ENCODE measurements at regions not wholly inside any gene's neighbourhood (a gene's known extent, or its start where the extent isn't known, plus 50 kb on each side); places are given as distances from the start of the nearest gene placed in this dataset.
"Not testable (repeated sequence)": the region's sequence is repeated elsewhere in the genome, so short reads cannot be mapped to it uniquely, and the experiment has no call there.

DNA sequence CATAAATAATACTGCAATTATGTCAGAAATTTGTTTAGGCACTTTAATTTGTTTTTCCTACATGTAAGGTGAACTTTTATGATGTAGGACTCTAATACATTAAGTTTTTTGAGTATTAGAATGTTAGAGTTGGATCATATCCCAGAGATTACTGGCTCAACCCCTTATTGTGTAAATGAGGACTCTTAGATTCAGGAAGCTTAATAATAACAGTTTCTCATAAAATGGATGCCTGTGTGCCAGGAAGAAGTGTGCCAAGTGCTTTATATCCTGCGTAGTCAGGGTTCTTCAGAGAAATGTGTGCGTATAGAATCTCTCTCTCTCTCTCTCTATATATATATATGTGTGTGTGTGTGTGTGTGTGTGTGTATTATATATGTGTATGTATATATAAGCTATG, 388.5 kb downstream of the CAAP1 start:
- TF ChIP-seq POLR2A (IDR thresholded peaks at IDR 0.05): no peak
- TF ChIP-seq, protein P1, sequence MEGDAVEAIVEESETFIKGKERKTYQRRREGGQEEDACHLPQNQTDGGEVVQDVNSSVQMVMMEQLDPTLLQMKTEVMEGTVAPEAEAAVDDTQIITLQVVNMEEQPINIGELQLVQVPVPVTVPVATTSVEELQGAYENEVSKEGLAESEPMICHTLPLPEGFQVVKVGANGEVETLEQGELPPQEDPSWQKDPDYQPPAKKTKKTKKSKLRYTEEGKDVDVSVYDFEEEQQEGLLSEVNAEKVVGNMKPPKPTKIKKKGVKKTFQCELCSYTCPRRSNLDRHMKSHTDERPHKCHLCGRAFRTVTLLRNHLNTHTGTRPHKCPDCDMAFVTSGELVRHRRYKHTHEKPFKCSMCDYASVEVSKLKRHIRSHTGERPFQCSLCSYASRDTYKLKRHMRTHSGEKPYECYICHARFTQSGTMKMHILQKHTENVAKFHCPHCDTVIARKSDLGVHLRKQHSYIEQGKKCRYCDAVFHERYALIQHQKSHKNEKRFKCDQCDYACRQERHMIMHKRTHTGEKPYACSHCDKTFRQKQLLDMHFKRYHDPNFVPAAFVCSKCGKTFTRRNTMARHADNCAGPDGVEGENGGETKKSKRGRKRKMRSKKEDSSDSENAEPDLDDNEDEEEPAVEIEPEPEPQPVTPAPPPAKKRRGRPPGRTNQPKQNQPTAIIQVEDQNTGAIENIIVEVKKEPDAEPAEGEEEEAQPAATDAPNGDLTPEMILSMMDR (IDR thresholded peaks at IDR 0.05): no peak
- no peak for DNase-seq (ENCODE audit: low spot score in 2 of 2)
- H3K4me3 ChIP-seq (ENCODE audit: low read depth, poor library complexity, severe bottlenecking): no peak overlapping the region
- intact Hi-C loops (cut with DNase I; ENCODE audit: low total_unique reads): no loop called here
- WGBS, 2 donors: 20 to 28% methylated on average over 2 of the region's 2 CpGs

DNA sequence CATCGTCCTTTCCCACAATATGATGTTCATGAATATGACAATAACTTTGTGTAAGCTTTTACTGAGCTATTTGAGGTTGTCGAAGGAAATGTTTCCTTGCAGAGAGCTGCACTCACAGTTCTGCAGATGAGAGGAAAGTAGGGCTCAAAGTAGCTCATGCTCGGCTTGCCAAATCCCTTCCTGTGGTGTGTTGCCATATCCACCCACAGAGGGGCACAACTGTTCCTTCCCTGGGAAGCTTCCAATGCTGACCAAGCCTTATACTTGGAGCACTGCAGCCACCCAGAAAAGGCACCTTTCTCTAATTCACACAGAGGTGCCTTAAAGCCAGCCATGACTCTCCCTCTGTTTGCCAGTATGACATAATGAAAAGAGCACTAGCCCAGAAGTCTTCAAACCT, 390.3 kb downstream of the CAAP1 start:
- WGBS, 2 donors: 56 to 77% methylated on average over 3 of the region's 3 CpGs
- H3K4me3 ChIP-seq (ENCODE audit: low read depth, poor library complexity, severe bottlenecking): no peak overlapping the region
- intact Hi-C loops (cut with DNase I; ENCODE audit: low total_unique reads): no loop called here
- no peak for TF ChIP-seq POLR2A (IDR thresholded peaks at IDR 0.05)
- TF ChIP-seq, protein P1 (IDR thresholded peaks at IDR 0.05): no peak
- DNase-seq (ENCODE audit: low spot score in 2 of 2): no peak

DNA sequence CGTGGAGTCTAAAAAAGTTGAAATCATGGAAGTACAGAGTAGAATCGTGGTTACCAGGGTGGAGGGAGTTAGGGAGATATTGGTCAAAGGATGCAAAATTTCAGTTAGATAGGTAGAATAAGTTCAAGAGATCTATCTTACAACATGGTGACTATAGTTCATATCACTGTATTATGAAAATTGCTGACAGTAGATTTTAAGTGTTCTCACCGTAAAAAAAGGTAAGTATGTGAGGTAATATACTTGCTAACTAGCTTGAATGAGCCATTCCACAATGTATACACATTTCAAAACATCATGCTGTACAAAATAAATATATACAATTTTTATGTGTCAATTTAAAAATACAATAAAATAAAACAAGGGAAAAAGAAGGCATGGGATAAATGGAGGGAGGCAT, 392.1 kb downstream of the CAAP1 start:
- TF ChIP-seq, protein P1 (IDR thresholded peaks at IDR 0.05): no peak
- no peak for TF ChIP-seq POLR2A (IDR thresholded peaks at IDR 0.05)

DNA sequence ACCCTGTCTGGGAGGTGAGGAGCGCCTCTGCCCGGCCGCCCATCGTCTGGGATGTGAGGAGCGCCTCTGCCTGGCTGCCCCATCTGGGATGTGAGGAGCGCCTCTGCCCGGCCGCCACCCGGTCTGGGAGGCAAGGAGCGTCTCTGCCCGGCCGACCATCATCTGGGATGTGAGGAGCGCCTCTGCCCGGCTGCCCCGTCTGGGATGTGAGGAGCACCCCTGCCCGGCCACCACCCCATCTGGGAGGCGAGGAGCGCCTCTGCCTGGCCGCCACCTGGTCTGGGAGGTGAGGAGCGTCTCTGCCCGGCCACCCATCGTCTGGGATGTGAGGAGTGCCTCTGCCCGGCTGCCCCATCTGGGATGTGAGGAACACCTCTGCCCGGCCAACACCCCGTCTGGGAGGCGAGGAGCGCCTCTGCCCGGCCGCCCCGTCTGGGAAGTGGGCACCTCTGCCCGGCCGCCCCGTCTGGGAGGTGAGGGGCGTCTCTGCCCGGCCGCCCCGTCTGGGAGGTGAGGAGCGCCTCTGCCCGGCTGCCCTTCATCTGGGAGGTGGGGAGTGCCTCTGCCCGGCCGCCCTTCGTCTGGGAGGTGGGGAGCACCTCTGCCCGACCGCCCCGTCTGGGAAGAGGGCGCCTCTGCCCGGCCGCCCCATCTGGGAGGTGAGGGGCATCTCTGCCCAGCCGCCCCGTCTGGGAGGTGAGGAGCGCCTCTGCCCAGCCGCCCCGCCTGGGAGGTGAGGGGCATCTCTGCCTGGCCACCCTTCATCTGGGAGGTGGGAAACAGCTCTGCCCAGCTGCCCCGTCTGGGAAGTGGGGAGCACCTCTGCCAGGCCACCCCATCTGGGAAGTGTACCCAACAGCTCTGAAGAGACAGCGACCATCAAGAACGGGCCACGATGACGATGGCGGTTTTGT, 399.7 kb downstream of the CAAP1 start:
- DNase-seq (ENCODE audit: low spot score in 2 of 2): not testable (repeated sequence)

More for the DNA sequence above, 392.1 kb downstream of the CAAP1 start:
- 45 to 60% methylated on average over 3 of the region's 3 CpGs for WGBS, 2 donors
- intact Hi-C loops (cut with DNase I; ENCODE audit: low total_unique reads): no loop called here
- no peak for DNase-seq (ENCODE audit: low spot score in 2 of 2)
- no peak overlapping the region for H3K4me3 ChIP-seq (ENCODE audit: low read depth, poor library complexity, severe bottlenecking)

DNA sequence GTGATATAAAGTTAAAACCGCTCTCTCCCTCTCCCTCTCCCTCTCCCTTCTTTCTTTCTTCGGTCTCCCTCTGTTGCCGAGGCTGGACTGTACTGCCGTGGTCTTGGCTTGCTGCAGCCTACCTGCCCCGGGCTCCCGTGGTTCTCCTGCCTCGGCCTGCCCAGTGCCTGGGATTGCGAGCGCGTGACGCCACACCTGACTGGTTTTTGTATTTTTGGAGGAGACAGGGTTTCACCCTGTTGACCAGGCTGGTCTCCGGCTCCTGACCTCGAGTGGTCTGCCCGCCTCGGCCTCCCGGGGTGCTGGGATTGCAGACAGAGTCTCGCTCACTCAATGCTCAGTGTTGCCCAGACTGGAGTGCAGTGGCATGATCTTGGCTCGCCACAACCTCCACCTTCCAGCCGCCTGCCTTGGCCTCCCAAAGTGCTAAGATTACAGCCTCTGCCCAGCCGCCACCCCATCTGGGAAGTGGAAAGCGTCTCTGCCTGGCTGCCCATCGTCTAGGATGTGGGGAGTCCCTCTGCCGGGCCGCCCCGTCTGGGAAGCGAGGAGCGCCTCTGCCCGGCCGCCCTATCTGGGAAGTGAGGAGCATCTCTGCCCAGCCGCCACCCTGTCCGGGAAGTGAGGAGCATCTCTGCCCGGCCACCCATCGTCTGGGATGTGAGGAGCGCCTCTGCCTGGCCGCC, 400.5 kb downstream of the CAAP1 start:
- DNase-seq (ENCODE audit: low spot score in 2 of 2); H3K4me3 ChIP-seq (ENCODE audit: low read depth, poor library complexity, severe bottlenecking); intact Hi-C loops (cut with DNase I; ENCODE audit: low total_unique reads): not testable (repeated sequence)
- WGBS, 2 donors: 86 to 96% methylated on average over 22 to 30 of the region's 35 CpGs

More for the DNA sequence above, 399.7 kb downstream of the CAAP1 start:
- WGBS, 2 donors: 89 to 96% methylated on average over 16 to 45 of the region's 59 CpGs
- intact Hi-C loops (cut with DNase I; ENCODE audit: low total_unique reads); H3K4me3 ChIP-seq (ENCODE audit: low read depth, poor library complexity, severe bottlenecking): not testable (repeated sequence)

DNA sequence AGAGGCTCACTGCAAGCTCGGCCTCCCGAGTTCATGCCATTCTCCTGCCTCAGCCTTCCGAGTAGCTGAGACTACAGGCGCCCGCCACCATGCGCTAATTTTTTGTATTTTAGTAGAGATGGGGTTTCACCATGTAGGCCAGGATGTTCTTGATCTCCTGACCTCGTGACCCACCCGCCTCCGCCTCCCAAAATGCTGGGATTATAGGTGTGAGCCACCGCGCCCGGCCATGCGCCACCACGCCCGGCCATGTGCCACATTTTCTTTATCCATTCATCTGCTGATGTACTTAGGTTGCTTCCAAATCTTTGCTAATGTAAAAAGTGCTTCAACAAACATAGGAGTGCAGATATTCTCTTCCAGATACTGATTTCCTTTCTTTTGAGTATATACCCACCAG, 408.6 kb downstream of the CAAP1 start:
- DNase-seq (ENCODE audit: low spot score in 2 of 2): no peak
- H3K4me3 ChIP-seq (ENCODE audit: low read depth, poor library complexity, severe bottlenecking): no peak overlapping the region
- 93% methylated on average over 15 of the region's 15 CpGs for WGBS, 2 donors
- no peak for TF ChIP-seq POLR2A (IDR thresholded peaks at IDR 0.05)
- TF ChIP-seq, protein P1 (IDR thresholded peaks at IDR 0.05): no peak
- intact Hi-C loops (cut with DNase I; ENCODE audit: low total_unique reads): no loop called here

Measured in lower leg skin (tissue), 4 donors.